GM12878 (cell line): ENCODE measurements at regions not wholly inside any gene's neighbourhood (a gene's known extent, or its start where the extent isn't known, plus 50 kb on each side); places are given as distances from the start of the nearest gene placed in this dataset.

Source experiments
- ATAC-seq: fragments of 200-7000 bp; cut with Tn5 transposase; 3 replicates; pipeline ENCODE4 v1.9.1; 2020; ENCODE audit warnings: mild to moderate bottlenecking, moderate library complexity
- BruUV-seq: library from RNA; stranded (reverse); fragments of 400-500 nt; replicated peaks from 2 replicates; lab custom pipeline; 2021; lab: Mats Ljungman, UMichigan
- CTCF ChIA-PET: fragments of 300-600 bp; sonication (Branson Sonifier 250); formaldehyde crosslinking; extraction: SDS; loops from one replicate; lab custom pipeline; 2021; ENCODE audit warnings: inconsistent platforms; lab: Yijun Ruan, JAX
- POLR2A ChIA-PET: fragments of 350-600 bp; formaldehyde crosslinking; extraction: SDS; loops from one replicate; lab custom pipeline; 2021; ENCODE audit warnings: inconsistent platforms; lab: Charles Lee
- RAD21 ChIA-PET: fragments of 300-600 bp; sonication (Branson Sonifier 250); formaldehyde crosslinking; loops from one replicate; lab custom pipeline; 2023; ENCODE audit warnings: antibody characterized with exemption; ENCODE audit not compliant: unreplicated experiment; lab: Charles Lee
- SMC1A ChIA-PET: fragments of 300-600 bp; sonication (Branson Sonifier 250); formaldehyde crosslinking; loops from one replicate; lab custom pipeline; 2023; ENCODE audit not compliant: unreplicated experiment, uncharacterized antibody; lab: Charles Lee
- DNase-seq: peaks from one replicate; pipeline ENCODE4 v3.0.0-alpha.2; 2011; ENCODE audit warnings: low read depth, low spot score
- FAIRE-seq: peaks from 3 replicates; lab custom pipeline; 2011; peaks lifted over from hg19 to GRCh38; lab: Jason Lieb, UNC
- H2AFZ ChIP-seq: 2 replicates; pipeline ENCODE4 v1.6.0; 2011; ENCODE audit warnings: low read depth, low read length, control low read depth; ENCODE audit not compliant: control insufficient read depth
- H3K27ac ChIP-seq: 2 replicates; pipeline ENCODE4 v1.5.1; 2011; ENCODE audit warnings: control low read depth; ENCODE audit not compliant: control insufficient read depth, insufficient read depth
- H3K27me3 ChIP-seq, 2 experiments: replicated peaks in 1 of 2; 2 replicates each; pipeline versions ENCODE4 v1.6.0 to v1.6.1; 2011; ENCODE audit warnings: low read length in 1 of 2; ENCODE audit not compliant: control insufficient read depth in 2 of 2, insufficient read depth in 2 of 2
- H3K36me3 ChIP-seq, 2 experiments: 2 replicates each; pipeline ENCODE4 v1.5.1; 2011; ENCODE audit warnings: low read length in 1 of 2; ENCODE audit not compliant: control insufficient read depth in 2 of 2, insufficient read depth in 2 of 2
- H3K4me1 ChIP-seq: 2 replicates; pipeline ENCODE4 v1.6.1; 2011; ENCODE audit warnings: mild to moderate bottlenecking, low read length, moderate library complexity, mixed read lengths; ENCODE audit not compliant: control insufficient read depth, insufficient read depth
- H3K4me2 ChIP-seq: 2 replicates; pipeline ENCODE4 v1.6.0; 2011; ENCODE audit warnings: control low read depth; ENCODE audit not compliant: control insufficient read depth, insufficient read depth
- H3K4me3 ChIP-seq: fragments of 200-600 bp; sonication (generic); 2 replicates; pipeline ENCODE4 v1.5.1; 2016
- H3K79me2 ChIP-seq: 2 replicates; pipeline ENCODE4 v1.6.0; 2011; ENCODE audit warnings: low read length; ENCODE audit not compliant: control insufficient read depth, insufficient read depth
- H3K9ac ChIP-seq: 2 replicates; pipeline ENCODE4 v1.8.0; 2011; ENCODE audit warnings: low read length, control low read depth, mixed read lengths; ENCODE audit not compliant: control insufficient read depth, insufficient read depth
- H3K9me3 ChIP-seq: replicated peaks from 3 replicates; pipeline ENCODE4 v1.5.1; 2011; ENCODE audit warnings: mild to moderate bottlenecking, low read length; ENCODE audit not compliant: control insufficient read depth, insufficient read depth
- H4K20me1 ChIP-seq: 2 replicates; pipeline ENCODE4 v1.6.0; 2011; ENCODE audit not compliant: control insufficient read depth, insufficient read depth
- ETV6 ChIP-seq, 2 experiments: fragments of 450-650 bp in 1 of 2; IDR thresholded peaks in 1 of 2; conservative IDR thresholded peaks in 1 of 2; 2 replicates each; pipeline ENCODE4 v1.6.1; 2014; ENCODE audit warnings: antibody characterized with exemption in 1 of 2, borderline replicate concordance in 1 of 2, low read depth in 1 of 2, mild to moderate bottlenecking in 1 of 2, moderate library complexity in 1 of 2
- HDAC2 ChIP-seq: fragments of 200-600 bp; sonication (generic); IDR thresholded peaks from 2 replicates; pipeline ENCODE4 v1.6.1; 2017
- MLLT1 ChIP-seq: fragments of 450-650 bp; IDR thresholded peaks from 2 replicates; pipeline ENCODE4 v1.6.1; 2016; ENCODE audit warnings: mild to moderate bottlenecking
- MTA3 ChIP-seq: IDR thresholded peaks from 2 replicates; pipeline ENCODE4 v1.6.1; 2012; ENCODE audit warnings: low read length, inconsistent platforms, borderline replicate concordance
- RBBP5 ChIP-seq: fragments of 200-600 bp; sonication (generic); conservative IDR thresholded peaks from 2 replicates; pipeline ENCODE4 v1.6.1; 2016
- SMC3 ChIP-seq: IDR thresholded peaks from 2 replicates; pipeline ENCODE4 v1.6.1; 2011; ENCODE audit warnings: low read length, improper control_type of control experiment, borderline replicate concordance
- TARDBP ChIP-seq: IDR thresholded peaks from 2 replicates; pipeline ENCODE4 v1.6.1; 2016; ENCODE audit warnings: borderline replicate concordance
- WGBS: methylation state at CpG from one replicate; pipeline ENCODE4 v1.1.6; 2016; ENCODE audit warnings: low lambda C conversion rate; ENCODE audit not compliant: insufficient replicate concordance, insufficient coverage; ENCODE audit errors: missing lambda C conversion rate; 5-methylcytosine and 5-hydroxymethylcytosine counted together
- in situ Hi-C: fragments of 300-500 bp; cut with MboI; formaldehyde crosslinking; loops from 9 replicates; pipeline ENCODE4 v1.14.3; 2018; ENCODE audit warnings: mixed read lengths
- intact Hi-C: fragments of 100-400 bp; cut with micrococcal nuclease; formaldehyde crosslinking; loops from one replicate; pipeline ENCODE4 v1.14.2; 2022; ENCODE audit not compliant: unreplicated experiment
- TF ChIP-seq, protein P1 (sequence below): fragments of 450-650 bp; IDR thresholded peaks from 2 replicates; pipeline ENCODE4 v1.6.1; 2016; ENCODE audit warnings: mild to moderate bottlenecking

- SMC1A ChIA-PET: no interaction called here
- H3K27me3 ChIP-seq: no peaks in the 10 kb centered on the region
- H3K4me3 ChIP-seq: no peak overlapping the region
- H3K9me3 ChIP-seq: no peaks in the 10 kb centered on the region
- no peaks in the 10 kb centered on the region for H3K36me3 ChIP-seq
- H3K27ac ChIP-seq: no peak overlapping the region
- no peak for FAIRE-seq
- no peak overlapping the region for H2AFZ ChIP-seq
- H3K79me2 ChIP-seq: no peaks in the 10 kb centered on the region
- H3K4me1 ChIP-seq: no peaks in the 10 kb centered on the region
- CTCF ChIA-PET: no interaction called here
- in situ Hi-C loops (no loop called here), intact Hi-C loops (no loop called here)
- no peak for DNase-seq
- ATAC-seq: no peak
- H3K4me2 ChIP-seq: no peak overlapping the region
- RAD21 ChIA-PET: no interaction called here
- no TSS peak for BruUV-seq
- H3K9ac ChIP-seq: no peak overlapping the region
- no peak for TF ChIP-seq TARDBP
- no peak for TF ChIP-seq MTA3
- no peak for TF ChIP-seq MLLT1
- no peak for TF ChIP-seq ETV6 (conservative IDR thresholded peaks at IDR 0.05 in 1 of 2, IDR thresholded peaks at IDR 0.05 in 1 of 2; ENCODE audit: borderline replicate concordance in 1 of 2, low read depth in 1 of 2)
- no peak for TF ChIP-seq RBBP5
- TF ChIP-seq SMC3: no peak
- TF ChIP-seq, protein P1, sequence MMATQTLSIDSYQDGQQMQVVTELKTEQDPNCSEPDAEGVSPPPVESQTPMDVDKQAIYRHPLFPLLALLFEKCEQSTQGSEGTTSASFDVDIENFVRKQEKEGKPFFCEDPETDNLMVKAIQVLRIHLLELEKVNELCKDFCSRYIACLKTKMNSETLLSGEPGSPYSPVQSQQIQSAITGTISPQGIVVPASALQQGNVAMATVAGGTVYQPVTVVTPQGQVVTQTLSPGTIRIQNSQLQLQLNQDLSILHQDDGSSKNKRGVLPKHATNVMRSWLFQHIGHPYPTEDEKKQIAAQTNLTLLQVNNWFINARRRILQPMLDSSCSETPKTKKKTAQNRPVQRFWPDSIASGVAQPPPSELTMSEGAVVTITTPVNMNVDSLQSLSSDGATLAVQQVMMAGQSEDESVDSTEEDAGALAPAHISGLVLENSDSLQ: no peak
- TF ChIP-seq HDAC2: no peak
- H4K20me1 ChIP-seq: no peaks in the 10 kb centered on the region
- 78% methylated on average over 7 of the region's 7 CpGs for WGBS
- POLR2A ChIA-PET: no interaction called here
Observed at GRCh38 chr17:64747938-64748540, 85.9 kb upstream of the SMURF2 start.
